ENCODE measurements at regions not wholly inside any gene's neighbourhood (a gene's known extent, or its start where the extent isn't known, plus 50 kb on each side); places are given as distances from the start of the nearest gene placed in this dataset.

GRCh38 chr7:16130111-16131110 is 290.9 kb downstream of the CRPPA start:
- H3K4me3 ChIP-seq (ENCODE audit: low read depth in 1 of 2, low read length in 2 of 2), result no peak overlapping the region
- H3K79me2 ChIP-seq (ENCODE audit: insufficient read depth, low read length), result no peaks in the 10 kb centered on the region
- no peaks in the 10 kb centered on the region for H4K20me1 ChIP-seq (ENCODE audit: insufficient read depth, low read length)
- no peaks in the 10 kb centered on the region for H3K9me3 ChIP-seq (ENCODE audit: insufficient read depth, low read length, severe bottlenecking)
- no peak overlapping the region for H2AFZ ChIP-seq (ENCODE audit: low read depth, low read length)
- no peaks in the 10 kb centered on the region for H3K36me3 ChIP-seq (ENCODE audit: insufficient read depth, low read length)
- DNase-seq, result no peak
- no peak overlapping the region for H3K27ac ChIP-seq (ENCODE audit: low read length)
- no peaks in the 10 kb centered on the region for H3K27me3 ChIP-seq (ENCODE audit: insufficient read depth, low read length, poor library complexity)
- no peak overlapping the region for H3K9ac ChIP-seq (ENCODE audit: low read depth, low read length)
- TF ChIP-seq, protein P1, sequence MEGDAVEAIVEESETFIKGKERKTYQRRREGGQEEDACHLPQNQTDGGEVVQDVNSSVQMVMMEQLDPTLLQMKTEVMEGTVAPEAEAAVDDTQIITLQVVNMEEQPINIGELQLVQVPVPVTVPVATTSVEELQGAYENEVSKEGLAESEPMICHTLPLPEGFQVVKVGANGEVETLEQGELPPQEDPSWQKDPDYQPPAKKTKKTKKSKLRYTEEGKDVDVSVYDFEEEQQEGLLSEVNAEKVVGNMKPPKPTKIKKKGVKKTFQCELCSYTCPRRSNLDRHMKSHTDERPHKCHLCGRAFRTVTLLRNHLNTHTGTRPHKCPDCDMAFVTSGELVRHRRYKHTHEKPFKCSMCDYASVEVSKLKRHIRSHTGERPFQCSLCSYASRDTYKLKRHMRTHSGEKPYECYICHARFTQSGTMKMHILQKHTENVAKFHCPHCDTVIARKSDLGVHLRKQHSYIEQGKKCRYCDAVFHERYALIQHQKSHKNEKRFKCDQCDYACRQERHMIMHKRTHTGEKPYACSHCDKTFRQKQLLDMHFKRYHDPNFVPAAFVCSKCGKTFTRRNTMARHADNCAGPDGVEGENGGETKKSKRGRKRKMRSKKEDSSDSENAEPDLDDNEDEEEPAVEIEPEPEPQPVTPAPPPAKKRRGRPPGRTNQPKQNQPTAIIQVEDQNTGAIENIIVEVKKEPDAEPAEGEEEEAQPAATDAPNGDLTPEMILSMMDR (IDR thresholded peaks at IDR 0.05; ENCODE audit: borderline replicate concordance, extremely low read depth, low read length, poor library complexity, severe bottlenecking), result no peak
- TF ChIP-seq EZH2 (IDR thresholded peaks at IDR 0.05; ENCODE audit: borderline replicate concordance, low read depth, low read length, severe bottlenecking), result no peak
- H3K4me1 ChIP-seq (ENCODE audit: insufficient read depth, low read length), result no peaks in the 10 kb centered on the region
- no peak overlapping the region for H3K4me2 ChIP-seq (ENCODE audit: insufficient read depth, low read length)
- ATAC-seq (ENCODE audit: insufficient read depth, low read depth), result no peak

GRCh38 chr7:16129431-16130110 is 291.8 kb downstream of the CRPPA start:
- Histone ChIP-seq H3K4me3 (ENCODE audit: low read depth in 1 of 2, low read length in 2 of 2) (no peak overlapping the region), H3K4me1 (ENCODE audit: insufficient read depth, low read length) (no peaks in the 10 kb centered on the region), H3K27ac (ENCODE audit: low read length) (no peak overlapping the region), H3K9ac (ENCODE audit: low read depth, low read length) (no peak overlapping the region), H3K79me2 (ENCODE audit: insufficient read depth, low read length) (no peaks in the 10 kb centered on the region), H3K4me2 (ENCODE audit: insufficient read depth, low read length) (no peak overlapping the region), H3K36me3 (ENCODE audit: insufficient read depth, low read length) (no peaks in the 10 kb centered on the region), H3K27me3 (ENCODE audit: insufficient read depth, low read length, poor library complexity) (no peaks in the 10 kb centered on the region), H2AFZ (ENCODE audit: low read depth, low read length) (no peak overlapping the region), H3K9me3 (ENCODE audit: insufficient read depth, low read length, severe bottlenecking) (no peaks in the 10 kb centered on the region), H4K20me1 (ENCODE audit: insufficient read depth, low read length) (no peaks in the 10 kb centered on the region)
- TF ChIP-seq, protein P1 (IDR thresholded peaks at IDR 0.05; ENCODE audit: borderline replicate concordance, extremely low read depth, low read length, poor library complexity, severe bottlenecking), result no peak
- no peak for TF ChIP-seq EZH2 (IDR thresholded peaks at IDR 0.05; ENCODE audit: borderline replicate concordance, low read depth, low read length, severe bottlenecking)
- no peak for ATAC-seq (ENCODE audit: insufficient read depth, low read depth)
- DNase-seq, result no peak

- Histone ChIP-seq H3K79me2 (ENCODE audit: insufficient read depth, low read length) (no peaks in the 10 kb centered on the region), H3K27me3 (ENCODE audit: insufficient read depth, low read length, poor library complexity) (no peaks in the 10 kb centered on the region), H3K9me3 (ENCODE audit: insufficient read depth, low read length, severe bottlenecking) (no peaks in the 10 kb centered on the region), H3K4me3 (ENCODE audit: low read depth in 1 of 2, low read length in 2 of 2) (no peak overlapping the region), H3K4me1 (ENCODE audit: insufficient read depth, low read length) (no peaks in the 10 kb centered on the region), H4K20me1 (ENCODE audit: insufficient read depth, low read length) (no peaks in the 10 kb centered on the region), H3K9ac (ENCODE audit: low read depth, low read length) (no peak overlapping the region), H3K27ac (ENCODE audit: low read length) (no peak overlapping the region), H2AFZ (ENCODE audit: low read depth, low read length) (no peak overlapping the region), H3K4me2 (ENCODE audit: insufficient read depth, low read length) (no peak overlapping the region), H3K36me3 (ENCODE audit: insufficient read depth, low read length) (no peaks in the 10 kb centered on the region)
- TF ChIP-seq, protein P1 (IDR thresholded peaks at IDR 0.05; ENCODE audit: borderline replicate concordance, extremely low read depth, low read length, poor library complexity, severe bottlenecking), result no peak
- no peak for TF ChIP-seq EZH2 (IDR thresholded peaks at IDR 0.05; ENCODE audit: borderline replicate concordance, low read depth, low read length, severe bottlenecking)
- ATAC-seq (ENCODE audit: insufficient read depth, low read depth) (no peak), DNase-seq (no peak)
Observed at GRCh38 chr7:16123117-16123770, 298.1 kb downstream of the CRPPA start.
